Left colon (tissue), 2 donors: ENCODE measurements at regions not wholly inside any gene's neighbourhood (a gene's known extent, or its start where the extent isn't known, plus 50 kb on each side); places are given as distances from the start of the nearest gene placed in this dataset.
A peak's percentile ranks its signal among the peaks of the same experiment; 100 is the strongest.

ENCODE experiments used
- ATAC-seq: fragments of 200-7000 bp; cut with Tn5 transposase; one replicate; pipeline ENCODE4 v1.9.1; 2020; ENCODE audit warnings: mild to moderate bottlenecking, moderate library complexity
- DNase-seq, 2 donors: peaks; one replicate each; pipeline ENCODE4 v3.0.0-alpha.2; 2020
- intact Hi-C, 2 donors: fragments of 100-400 bp; cut with DNase I in 1 of 2; cut with micrococcal nuclease in 1 of 2; formaldehyde crosslinking; loops; one replicate each; pipeline versions ENCODE4 v1.11.2 to v1.14.0; 2022; cut with DNase I, micrococcal nuclease
- donor health status: DM: no; HTN: no; CAD: no.
- donor health status: DM: yes; HTN: yes; CAD: no.

- no peak for ATAC-seq
- DNase-seq: no peak
- intact Hi-C loops: no loop called here
Observed at GRCh38 chr18:51437280-51438271, 240.1 kb upstream of the MEX3C start.

- no peak for ATAC-seq
- intact Hi-C loops: no loop called here
- no peak for DNase-seq
Observed at GRCh38 chr18:51438797-51439350, 241.4 kb upstream of the MEX3C start.

- DNase-seq: no peak
- ATAC-seq: no peak
- intact Hi-C loops: no loop called here
Observed at GRCh38 chr18:51442012-51442411, 244.5 kb upstream of the MEX3C start.

GRCh38 chr18:51446571-51447210, 249.2 kb upstream of the MEX3C start:
- DNase-seq (no peak), ATAC-seq (no peak)
- intact Hi-C loops: no loop called here

GRCh38 chr18:51447351-51448342, 250.2 kb upstream of the MEX3C start:
- ATAC-seq: no peak
- intact Hi-C loops: no loop called here
- DNase-seq: peak in 1 of 2 donors; percentile 28

- DNase-seq (no peak), ATAC-seq (no peak)
- intact Hi-C loops: no loop called here
Observed at GRCh38 chr18:51448949-51449348, 251.5 kb upstream of the MEX3C start.

- DNase-seq (no peak), ATAC-seq (no peak)
- intact Hi-C loops: no loop called here
Observed at GRCh38 chr18:51453594-51453993, 256.1 kb upstream of the MEX3C start.

- no peak for DNase-seq
- ATAC-seq: no peak
- intact Hi-C loops: no loop called here
Observed at GRCh38 chr18:51458861-51459260, 261.4 kb upstream of the MEX3C start.

GRCh38 chr18:51461956-51462355, 264.5 kb upstream of the MEX3C start:
- intact Hi-C loops: no loop called here
- DNase-seq (no peak), ATAC-seq (no peak)

- intact Hi-C loops: no loop called here
- no peak for ATAC-seq
- no peak for DNase-seq
Observed at GRCh38 chr18:51463483-51464136, 266.1 kb upstream of the MEX3C start.

GRCh38 chr18:51478908-51479307, 281.4 kb upstream of the MEX3C start:
- intact Hi-C loops: no loop called here
- no peak for ATAC-seq
- DNase-seq: no peak

- intact Hi-C loops: no loop called here
- DNase-seq (no peak), ATAC-seq (no peak)
Observed at GRCh38 chr18:51479736-51480135, 282.3 kb upstream of the MEX3C start.

- intact Hi-C loops: no loop called here
- no peak for DNase-seq
- no peak for ATAC-seq
Observed at GRCh38 chr18:51480407-51481261, 283.2 kb upstream of the MEX3C start.

GRCh38 chr18:51486735-51487366, 289.4 kb upstream of the MEX3C start:
- DNase-seq (no peak), ATAC-seq (no peak)
- intact Hi-C loops: no loop called here

- ATAC-seq (no peak), DNase-seq (no peak)
- intact Hi-C loops: no loop called here
Observed at GRCh38 chr18:51490417-51490816, 292.9 kb upstream of the MEX3C start.

GRCh38 chr18:51490860-51491259, 293.4 kb upstream of the MEX3C start:
- intact Hi-C loops: no loop called here
- ATAC-seq (no peak), DNase-seq (no peak)
